ENCODE measurements at regions not wholly inside any gene's neighbourhood (a gene's known extent, or its start where the extent isn't known, plus 50 kb on each side); places are given as distances from the start of the nearest gene placed in this dataset.
A peak's percentile ranks its signal among the peaks of the same experiment; 100 is the strongest.

DNA sequence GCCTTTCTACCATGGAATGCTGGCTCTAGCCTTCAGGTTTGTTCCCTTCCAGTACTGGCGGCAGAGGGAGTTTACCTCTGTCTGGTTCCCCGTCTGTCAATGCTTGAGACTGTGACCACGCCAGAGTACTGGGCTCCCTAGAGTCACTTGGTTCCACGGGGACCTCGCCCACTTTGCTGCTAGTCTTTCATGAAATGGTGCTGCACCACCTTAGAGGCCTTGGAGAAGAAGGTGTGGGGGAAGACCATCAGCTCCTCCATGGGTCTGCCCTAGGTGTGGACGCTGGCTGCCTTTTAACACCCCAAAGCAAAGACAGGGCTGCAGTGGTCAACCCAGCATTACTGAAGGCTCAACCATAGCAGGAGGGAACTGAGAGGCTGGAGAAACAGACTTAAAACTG, 55.3 kb upstream of the KSR1 start:
- peaks cover 7% of the 10 kb centered on the region for H3K4me1 Mint-ChIP-seq
- no peak overlapping the region for H3K4me3 ChIP-seq (replicated peaks in 1 of 3; ENCODE audit: low read depth in 2 of 3, low read length in 3 of 3)
- H3K27ac ChIP-seq (ENCODE audit: low read depth in 1 of 2, low read length in 2 of 2), result no peak overlapping the region
- H3K27me3 Mint-ChIP-seq (ENCODE audit: low read depth in 3 of 3), result peaks cover 0 to 4% (median 3%) of the 10 kb centered on the region in 3 donors
- H3K36me3 ChIP-seq (replicated peaks in 1 of 2; ENCODE audit: control insufficient read depth in 1 of 2, insufficient read depth in 2 of 2, low read length in 2 of 2), result no peaks in the 10 kb centered on the region
- H2AFZ ChIP-seq (ENCODE audit: insufficient read depth, low read depth, low read length, poor library complexity, severe bottlenecking), result no peak overlapping the region
- no peaks in the 10 kb centered on the region for H4K20me1 ChIP-seq (ENCODE audit: insufficient read depth, low read length)
- no peak for DNase-seq
- H3K27ac Mint-ChIP-seq, result peak overlapping the region in 1 of 7 donors; percentile 36
- peaks cover 0 to 6% of the 10 kb centered on the region in 2 donors for H3K4me1 ChIP-seq (ENCODE audit: control insufficient read depth in 1 of 2, insufficient read depth in 2 of 2, low read length in 2 of 2)
- H3K36me3 Mint-ChIP-seq, result no peaks in the 10 kb centered on the region
- H3K9me3 Mint-ChIP-seq, result peaks cover 0 to 4% (median 0%) of the 10 kb centered on the region in 7 donors
- TF ChIP-seq, protein P1, sequence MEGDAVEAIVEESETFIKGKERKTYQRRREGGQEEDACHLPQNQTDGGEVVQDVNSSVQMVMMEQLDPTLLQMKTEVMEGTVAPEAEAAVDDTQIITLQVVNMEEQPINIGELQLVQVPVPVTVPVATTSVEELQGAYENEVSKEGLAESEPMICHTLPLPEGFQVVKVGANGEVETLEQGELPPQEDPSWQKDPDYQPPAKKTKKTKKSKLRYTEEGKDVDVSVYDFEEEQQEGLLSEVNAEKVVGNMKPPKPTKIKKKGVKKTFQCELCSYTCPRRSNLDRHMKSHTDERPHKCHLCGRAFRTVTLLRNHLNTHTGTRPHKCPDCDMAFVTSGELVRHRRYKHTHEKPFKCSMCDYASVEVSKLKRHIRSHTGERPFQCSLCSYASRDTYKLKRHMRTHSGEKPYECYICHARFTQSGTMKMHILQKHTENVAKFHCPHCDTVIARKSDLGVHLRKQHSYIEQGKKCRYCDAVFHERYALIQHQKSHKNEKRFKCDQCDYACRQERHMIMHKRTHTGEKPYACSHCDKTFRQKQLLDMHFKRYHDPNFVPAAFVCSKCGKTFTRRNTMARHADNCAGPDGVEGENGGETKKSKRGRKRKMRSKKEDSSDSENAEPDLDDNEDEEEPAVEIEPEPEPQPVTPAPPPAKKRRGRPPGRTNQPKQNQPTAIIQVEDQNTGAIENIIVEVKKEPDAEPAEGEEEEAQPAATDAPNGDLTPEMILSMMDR (IDR thresholded peaks at IDR 0.05), result no peak
- no peaks in the 10 kb centered on the region for H3K79me2 ChIP-seq (ENCODE audit: insufficient read depth, low read length)
- intact Hi-C loops (cut with micrococcal nuclease), result no loop called here
- no peak overlapping the region for H3K9ac ChIP-seq (ENCODE audit: insufficient read depth, low read length, poor library complexity, severe bottlenecking)
- no peaks in the 10 kb centered on the region for H3K9me3 ChIP-seq (replicated peaks in 1 of 2; ENCODE audit: control insufficient read depth in 1 of 2, insufficient read depth in 1 of 2, low read length in 2 of 2)
- H3K4me3 Mint-ChIP-seq, result no peak overlapping the region
- no peak overlapping the region for H3K4me2 ChIP-seq (replicated peaks; ENCODE audit: extremely low read depth, low read length, poor library complexity, severe bottlenecking)
- WGBS (ENCODE audit: insufficient coverage), result 93% methylated on average over 5 of the region's 6 CpGs
- no peaks in the 10 kb centered on the region for H3K27me3 ChIP-seq (ENCODE audit: control insufficient read depth in 2 of 2, insufficient read depth in 2 of 2, low read length in 2 of 2)

DNA sequence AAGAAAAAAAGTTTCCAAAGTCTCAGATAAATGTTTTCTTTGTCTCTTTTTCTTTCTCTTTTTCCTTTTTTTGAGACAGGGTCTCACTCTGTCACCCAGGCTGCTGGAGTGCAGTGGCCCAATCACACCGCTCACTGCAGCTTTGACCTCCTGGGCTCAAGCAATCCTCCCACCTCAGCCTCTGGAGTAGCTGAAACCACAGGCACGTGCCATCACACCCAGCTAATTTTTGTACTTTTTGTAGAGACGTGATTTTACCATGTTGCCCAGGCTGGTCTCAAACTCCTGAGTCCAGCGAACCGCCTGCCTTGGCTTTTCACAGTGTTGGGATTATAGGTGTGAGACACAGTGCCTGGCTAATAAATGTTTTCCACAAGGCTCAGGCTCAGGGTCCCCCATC, 53.3 kb upstream of the KSR1 start:
- Mint-ChIP-seq H3K4me1 (no peaks in the 10 kb centered on the region), H3K27me3 (ENCODE audit: low read depth in 3 of 3) (peaks cover 2 to 5% (median 3%) of the 10 kb centered on the region in 3 donors), H3K9me3 (peaks cover 0 to 4% (median 0%) of the 10 kb centered on the region in 7 donors), H3K4me3 (no peak overlapping the region), H3K27ac (peak overlapping the region in 1 of 7 donors; percentile 79), H3K36me3 (no peaks in the 10 kb centered on the region)
- no peak overlapping the region for H3K4me3 ChIP-seq (replicated peaks in 1 of 3; ENCODE audit: low read depth in 2 of 3, low read length in 3 of 3)
- H3K4me2 ChIP-seq (replicated peaks; ENCODE audit: extremely low read depth, low read length, poor library complexity, severe bottlenecking), result no peak overlapping the region
- H4K20me1 ChIP-seq (ENCODE audit: insufficient read depth, low read length), result no peaks in the 10 kb centered on the region
- H3K27ac ChIP-seq (ENCODE audit: low read depth in 1 of 2, low read length in 2 of 2), result no peak overlapping the region
- WGBS (ENCODE audit: insufficient coverage), result 100% methylated on average over 4 of the region's 5 CpGs
- H3K4me1 ChIP-seq (ENCODE audit: control insufficient read depth in 1 of 2, insufficient read depth in 2 of 2, low read length in 2 of 2), result no peaks in the 10 kb centered on the region
- no peaks in the 10 kb centered on the region for H3K27me3 ChIP-seq (ENCODE audit: control insufficient read depth in 2 of 2, insufficient read depth in 2 of 2, low read length in 2 of 2)
- intact Hi-C loops (cut with micrococcal nuclease), result no loop called here
- no peaks in the 10 kb centered on the region for H3K79me2 ChIP-seq (ENCODE audit: insufficient read depth, low read length)
- no peak overlapping the region for H3K9ac ChIP-seq (ENCODE audit: insufficient read depth, low read length, poor library complexity, severe bottlenecking)
- no peak for DNase-seq
- H2AFZ ChIP-seq (ENCODE audit: insufficient read depth, low read depth, low read length, poor library complexity, severe bottlenecking), result no peak overlapping the region
- TF ChIP-seq, protein P1 (IDR thresholded peaks at IDR 0.05), result no peak
- H3K36me3 ChIP-seq (replicated peaks in 1 of 2; ENCODE audit: control insufficient read depth in 1 of 2, insufficient read depth in 2 of 2, low read length in 2 of 2), result no peaks in the 10 kb centered on the region
- no peaks in the 10 kb centered on the region for H3K9me3 ChIP-seq (replicated peaks in 1 of 2; ENCODE audit: control insufficient read depth in 1 of 2, insufficient read depth in 1 of 2, low read length in 2 of 2)

Measured in CD14-positive monocyte (primary cell).